IPS DF 19.7 (cell line): ENCODE measurements at regions not wholly inside any gene's neighbourhood (a gene's known extent, or its start where the extent isn't known, plus 50 kb on each side); places are given as distances from the start of the nearest gene placed in this dataset.

Experiments used
- DNase-seq: peaks from one replicate; pipeline ENCODE4 v3.0.0-alpha.2; 2013; ENCODE audit warnings: low read depth, low spot score

GRCh38 chr21:36628106-36628505, 70.8 kb upstream of the SIM2 start:
- no peak for DNase-seq

- DNase-seq: no peak
These were observed 70.0 kb upstream of the SIM2 start for GRCh38 chr21:36628761-36629460.

- DNase-seq: peak; percentile 68
These were observed 68.3 kb upstream of the SIM2 start for GRCh38 chr21:36630485-36631206.

GRCh38 chr21:36636016-36636415, 62.9 kb upstream of the SIM2 start:
- no peak for DNase-seq

GRCh38 chr21:36636439-36636838, 62.5 kb upstream of the SIM2 start:
- no peak for DNase-seq

- DNase-seq: no peak
These were observed 59.1 kb upstream of the SIM2 start for GRCh38 chr21:36639769-36640168.

GRCh38 chr21:36640174-36640720, 58.7 kb upstream of the SIM2 start:
- DNase-seq: no peak

- no peak for DNase-seq
These were observed 58.1 kb upstream of the SIM2 start for GRCh38 chr21:36640721-36641244.

GRCh38 chr21:36641346-36641745, 57.6 kb upstream of the SIM2 start:
- no peak for DNase-seq

- no peak for DNase-seq
These were observed 57.0 kb upstream of the SIM2 start for GRCh38 chr21:36641886-36642285.

GRCh38 chr21:36642777-36643176, 56.1 kb upstream of the SIM2 start:
- DNase-seq: no peak

- no peak for DNase-seq
These were observed 55.3 kb upstream of the SIM2 start for GRCh38 chr21:36643374-36644250.

- DNase-seq: no peak
These were observed 52.9 kb upstream of the SIM2 start for GRCh38 chr21:36646011-36646410.

- DNase-seq: no peak
These were observed 52.3 kb upstream of the SIM2 start for GRCh38 chr21:36646645-36647044.

GRCh38 chr21:36647279-36648093, 51.4 kb upstream of the SIM2 start:
- DNase-seq: peak; percentile 59
